DMS153 treated with DMSO at 0.1 percent for 48 hours (cell line): ENCODE measurements at regions not wholly inside any gene's neighbourhood (a gene's known extent, or its start where the extent isn't known, plus 50 kb on each side); places are given as distances from the start of the nearest gene placed in this dataset.

Experiments
- DNase-seq: peaks from one replicate; lab custom pipeline; 2025; ENCODE audit not compliant: unreplicated experiment; lab: John Stamatoyannopoulos, UW

DNA sequence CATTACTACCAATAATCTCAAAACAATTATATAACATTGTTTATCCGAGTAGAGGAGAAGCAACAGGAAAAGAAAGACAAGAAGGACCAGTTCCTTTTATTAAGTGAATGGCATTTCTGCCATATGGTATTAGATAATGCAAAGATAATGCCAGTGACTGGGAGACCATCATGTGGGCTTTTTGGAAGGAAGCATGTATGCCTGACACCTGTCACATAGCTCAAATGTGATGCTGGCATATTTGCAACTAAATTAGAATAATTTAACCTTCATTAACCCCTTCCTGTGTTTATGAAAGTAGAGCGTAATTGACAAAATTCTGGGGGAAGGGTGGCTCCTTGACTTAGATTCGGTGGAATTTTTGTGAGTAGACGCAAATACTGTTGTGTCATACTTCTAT is 733.0 kb downstream of the TUSC7 start:
- DNase-seq, result no peak

DNA sequence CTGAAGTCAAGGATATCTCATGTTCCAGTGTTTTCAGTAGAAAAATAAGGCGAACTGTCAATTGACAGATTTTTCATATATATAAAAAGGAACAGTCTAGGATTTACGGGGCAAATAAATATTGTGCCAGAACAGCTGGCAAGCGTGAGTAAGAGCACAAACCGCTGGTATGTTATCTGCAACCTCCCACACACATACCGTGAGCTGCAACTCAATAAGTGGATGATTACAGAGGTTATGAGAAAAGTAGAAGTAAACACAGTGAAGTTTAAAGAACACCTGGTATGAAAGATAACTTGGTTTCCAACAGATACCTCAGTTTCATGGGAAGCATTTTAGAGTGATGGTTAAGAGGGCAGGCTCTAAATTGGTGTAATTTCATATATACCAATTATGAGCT is 733.4 kb downstream of the TUSC7 start:
- no peak for DNase-seq

DNA sequence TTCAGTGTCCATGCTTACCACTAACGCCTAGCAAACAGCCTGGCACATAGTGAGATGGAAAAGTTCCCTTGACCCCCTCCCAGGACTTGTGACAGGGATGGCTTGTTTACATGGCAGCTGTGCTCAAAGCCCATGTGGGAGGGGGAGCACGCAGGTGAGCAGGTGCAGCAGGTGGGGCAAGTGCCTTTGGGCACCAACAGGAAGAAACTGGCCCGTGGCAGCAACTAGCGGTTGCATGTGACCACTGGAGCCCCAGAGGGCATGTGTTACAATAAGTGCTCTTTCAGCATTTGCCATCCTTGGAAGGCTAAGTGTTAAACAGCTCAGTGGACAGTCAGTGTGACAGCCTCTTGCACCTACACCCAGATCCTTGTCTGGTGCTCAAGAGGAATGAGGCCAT is 734.6 kb downstream of the TUSC7 start:
- no peak for DNase-seq

DNA sequence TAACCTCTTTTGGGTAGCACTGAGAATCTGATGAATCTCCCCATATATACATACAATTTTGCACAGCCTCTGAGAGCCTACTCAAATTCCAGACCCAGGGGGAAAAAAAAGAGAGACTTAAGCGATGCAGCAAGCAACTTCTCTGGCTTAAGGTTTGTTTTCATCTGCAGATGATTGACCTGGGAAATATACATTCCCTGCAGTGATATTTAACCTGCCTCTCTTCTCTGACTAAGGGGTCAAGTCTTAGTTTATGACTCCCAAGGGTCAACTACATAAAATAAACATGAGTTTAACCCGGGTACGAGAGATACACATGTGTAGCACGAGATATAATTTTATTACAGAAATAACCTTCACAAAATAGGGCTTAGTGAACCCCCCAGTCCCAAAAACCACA is 737.8 kb downstream of the TUSC7 start:
- no peak for DNase-seq

DNA sequence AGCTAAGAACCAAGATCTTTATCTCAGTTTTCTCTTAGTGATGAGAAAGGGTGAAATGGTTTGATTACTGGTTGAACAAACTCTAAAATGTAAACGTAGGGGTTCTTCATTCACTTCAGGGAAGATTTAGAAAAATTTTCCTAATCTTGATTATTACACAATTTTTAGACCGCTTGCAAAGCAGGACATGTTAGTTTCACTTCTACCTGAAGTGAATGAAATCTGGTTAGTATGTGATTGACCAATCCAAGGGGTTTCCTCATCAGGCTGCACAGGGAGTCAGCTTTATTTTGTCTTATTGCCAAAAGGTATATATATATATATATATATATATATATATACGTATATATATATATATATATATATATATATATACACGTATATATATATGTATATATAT is 740.4 kb downstream of the TUSC7 start:
- DNase-seq, result no peak

DNA sequence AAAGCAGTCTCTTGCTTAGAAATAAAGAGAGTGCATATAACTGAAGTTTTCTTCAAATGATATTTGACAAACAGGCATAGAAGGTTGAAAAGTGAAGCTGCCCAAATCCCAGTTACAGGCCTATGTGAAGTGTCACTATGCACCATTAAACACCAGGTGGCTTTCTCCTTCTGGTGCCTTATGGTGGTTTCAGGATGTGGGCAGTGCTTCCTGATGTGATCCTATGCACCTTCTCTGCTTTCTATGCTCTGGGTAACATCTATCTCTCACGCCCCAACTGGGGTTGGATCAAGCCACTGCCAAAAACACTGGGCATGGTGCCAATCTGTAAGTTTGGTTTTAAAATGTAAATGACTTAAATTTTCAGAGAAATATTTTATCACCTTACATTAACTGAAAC is 744.7 kb downstream of the TUSC7 start:
- DNase-seq, result peak; percentile 11

DNA sequence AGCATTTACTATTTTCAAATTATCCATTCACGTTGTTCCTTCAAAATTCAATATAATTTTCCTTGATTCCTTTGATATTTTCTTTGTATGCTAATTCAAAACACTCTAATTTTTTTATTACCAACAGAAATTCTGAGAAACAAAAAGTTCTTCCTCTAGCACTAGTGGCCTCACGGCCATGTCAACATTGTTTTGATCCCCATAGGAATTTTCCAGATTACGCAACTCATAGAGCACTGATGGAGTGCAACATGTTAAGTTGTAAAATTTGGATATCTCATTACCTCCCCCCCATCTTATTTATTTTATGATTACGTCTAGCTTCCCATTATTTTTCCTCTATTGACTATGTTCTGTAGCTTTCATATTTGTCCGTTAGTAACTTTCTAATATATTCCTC is 745.3 kb downstream of the TUSC7 start:
- no peak for DNase-seq

DNA sequence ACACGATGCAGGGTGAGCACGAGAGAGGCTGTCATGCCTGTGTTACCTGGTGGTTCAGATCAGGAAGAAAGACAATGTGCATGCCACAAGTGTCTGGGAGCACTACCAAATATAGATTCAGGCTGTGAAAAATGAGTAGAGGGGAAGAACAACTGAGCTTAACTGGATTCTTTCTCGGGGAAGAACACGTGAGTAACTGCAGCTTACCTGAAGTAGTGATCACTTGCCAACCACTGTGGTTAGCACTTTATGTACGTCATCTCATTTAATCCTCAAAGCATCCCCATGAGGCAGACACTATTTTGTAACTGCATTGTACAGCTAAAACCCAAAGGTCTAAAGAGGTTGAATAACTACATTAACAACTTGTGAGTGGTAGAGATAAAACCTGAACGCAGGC is 746.2 kb downstream of the TUSC7 start:
- DNase-seq, result no peak

DNA sequence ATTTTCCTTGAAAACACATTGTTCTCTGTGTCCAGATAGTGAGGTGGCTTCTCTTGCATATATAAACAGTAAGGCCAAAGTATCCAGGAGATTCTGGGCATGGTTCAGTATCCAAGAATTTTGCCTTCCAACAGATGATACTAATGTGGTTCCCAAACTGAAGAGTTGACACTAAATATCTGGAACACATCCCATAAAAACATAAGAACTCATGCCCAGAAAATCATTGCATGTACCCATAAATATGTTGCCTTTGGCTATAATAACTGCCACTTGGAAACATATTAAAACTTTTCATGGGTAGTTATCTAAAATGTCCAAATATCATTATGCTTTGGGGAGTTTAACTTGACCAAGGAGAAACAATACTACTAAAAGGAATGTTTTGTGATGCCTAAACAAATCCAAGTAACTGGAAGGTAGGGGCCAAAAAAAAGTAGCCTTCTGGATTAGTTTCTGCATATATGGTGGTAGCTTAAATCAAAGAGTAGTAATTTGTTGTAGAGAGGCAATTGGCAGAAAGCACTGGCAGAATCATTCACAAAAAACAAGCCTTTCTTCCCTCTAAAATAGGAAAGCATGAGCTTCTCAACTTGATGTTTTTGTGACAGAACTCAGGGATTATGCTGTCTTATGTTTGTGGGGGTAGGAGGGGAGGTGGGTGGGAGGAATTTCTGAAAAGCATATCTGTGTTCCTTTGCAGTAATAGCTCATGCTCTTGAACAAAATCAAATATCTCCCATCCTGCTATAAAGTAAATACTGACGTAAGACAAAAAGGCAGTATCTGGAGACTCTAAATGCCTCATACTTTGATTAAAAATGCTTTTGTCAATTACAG is 753.9 kb downstream of the TUSC7 start:
- no peak for DNase-seq

DNA sequence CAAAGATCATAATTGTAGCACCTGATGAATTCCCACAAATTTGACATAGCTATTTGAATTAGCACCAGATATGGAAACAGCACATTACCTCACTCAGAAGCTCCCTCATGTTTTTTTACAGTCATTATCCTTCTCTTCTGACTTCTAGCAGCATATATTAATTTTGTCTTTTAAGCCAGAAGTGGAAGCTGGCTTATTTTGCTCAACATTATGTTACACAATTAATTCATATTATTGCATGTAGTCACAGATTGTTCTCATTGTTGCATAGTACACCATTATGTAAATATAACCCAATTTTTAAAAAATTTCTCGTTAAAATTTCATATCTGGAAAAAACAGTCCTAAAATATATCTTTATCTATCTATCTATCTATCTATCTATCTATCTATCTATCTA is 762.3 kb downstream of the TUSC7 start:
- DNase-seq, result no peak

DNA sequence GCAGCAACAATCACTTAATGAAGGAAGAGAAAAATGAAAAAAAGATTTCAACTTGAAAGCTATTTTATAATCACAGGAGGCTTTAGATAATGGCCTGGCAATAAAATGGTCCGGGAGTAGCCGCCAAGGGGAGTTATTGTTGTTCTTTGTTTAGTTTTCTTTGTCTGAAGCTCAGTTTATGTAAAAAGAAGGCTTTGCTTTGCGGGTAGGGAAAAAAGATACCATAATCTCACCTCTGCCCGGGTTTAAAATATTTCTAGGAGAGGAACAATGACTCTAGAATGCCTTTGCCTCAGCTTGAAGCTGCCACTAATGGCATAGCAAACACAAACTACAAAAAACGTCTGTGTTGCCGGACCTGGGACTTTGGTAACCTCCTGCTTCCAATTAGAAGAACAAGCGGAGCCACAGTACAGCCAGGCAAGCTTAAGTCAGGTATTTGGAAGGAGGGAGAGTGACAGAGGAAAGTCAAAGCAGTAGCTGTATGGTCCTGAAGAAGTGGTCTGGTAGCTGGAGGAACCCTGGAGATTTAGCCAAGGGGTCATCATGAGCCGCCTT is 764.5 kb downstream of the TUSC7 start:
- peak; percentile 55 for DNase-seq

DNA sequence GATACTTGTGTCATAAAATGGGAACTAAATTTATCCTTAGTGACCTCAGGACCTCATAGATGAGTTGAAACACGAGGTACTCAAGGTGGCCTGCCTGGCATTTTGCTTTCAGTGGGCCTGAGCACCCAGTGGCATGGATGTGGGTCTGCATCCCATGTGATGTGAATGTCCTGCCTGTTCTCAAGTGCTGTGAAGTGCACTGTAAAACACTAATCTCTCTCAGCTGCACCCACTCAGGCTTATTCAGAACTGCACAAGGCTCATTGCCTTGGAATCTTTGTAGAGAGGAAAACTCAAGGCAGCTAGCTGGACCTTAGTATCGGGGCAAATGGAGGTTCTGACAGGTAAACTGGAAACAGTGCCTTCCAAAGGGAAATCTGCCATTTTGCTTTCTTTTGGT is 767.0 kb downstream of the TUSC7 start:
- DNase-seq, result no peak

DNA sequence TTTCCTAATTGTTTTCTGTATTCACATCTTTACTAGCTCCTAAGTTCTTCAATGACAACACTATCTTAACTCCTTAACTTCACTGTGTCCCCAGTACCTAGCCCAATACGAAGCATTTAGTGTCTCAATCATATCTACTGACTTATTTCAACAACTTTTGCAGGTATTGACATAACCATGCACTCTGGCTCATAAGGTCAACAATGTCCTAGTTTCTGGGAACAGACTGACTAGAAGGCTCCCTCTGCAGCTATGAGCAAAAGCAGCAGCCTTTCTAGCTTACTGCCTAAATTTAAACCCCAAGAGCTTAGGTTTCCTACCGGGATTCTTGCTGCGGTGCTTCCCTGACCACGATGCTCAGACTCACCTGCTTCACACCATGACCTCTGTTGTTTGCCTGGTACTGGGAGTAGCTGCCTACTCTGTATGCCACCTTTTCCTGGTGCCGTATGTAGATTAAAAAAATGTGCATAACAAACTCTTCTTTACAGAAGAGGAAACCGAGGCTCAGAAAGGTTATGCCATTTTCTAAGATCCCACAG is 767.7 kb downstream of the TUSC7 start:
- DNase-seq, result no peak

DNA sequence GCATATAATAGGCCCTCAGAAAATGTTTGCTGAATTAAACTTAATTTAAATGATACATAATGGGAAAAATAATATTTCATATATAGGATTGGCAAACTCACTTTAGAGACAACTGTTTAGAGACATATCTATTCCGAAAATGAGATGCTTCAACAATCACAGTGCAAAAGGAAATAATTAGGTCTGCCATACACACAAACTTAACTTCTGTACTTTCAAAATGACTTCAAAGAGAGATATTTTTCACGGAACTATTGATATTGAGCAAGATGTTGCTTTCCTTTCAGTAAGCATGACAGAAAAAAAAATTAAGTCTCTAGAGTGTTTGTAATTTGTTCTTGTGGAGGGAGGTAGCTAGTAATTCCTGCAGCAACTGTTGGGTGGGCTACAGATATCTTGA is 769.5 kb downstream of the TUSC7 start:
- no peak for DNase-seq

DNA sequence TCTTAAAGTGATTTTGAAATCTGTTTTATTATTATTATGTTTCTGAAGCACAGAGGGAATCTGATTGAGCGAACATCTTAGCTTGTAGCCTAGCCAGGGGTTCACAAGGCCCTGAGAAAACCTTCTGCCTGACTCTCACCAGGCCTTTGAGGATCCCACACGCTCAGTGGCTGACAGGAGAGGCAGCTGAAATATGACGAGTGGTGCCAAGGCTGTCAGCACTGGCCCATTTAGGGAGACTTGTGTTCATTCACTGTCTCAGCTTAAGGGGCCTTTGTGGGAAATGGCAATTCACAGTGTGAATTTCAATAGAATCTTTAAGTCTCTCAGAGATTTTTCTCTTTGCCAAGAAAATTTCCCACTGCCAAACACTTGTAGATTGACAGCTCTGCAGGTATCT is 770.9 kb downstream of the TUSC7 start:
- DNase-seq, result no peak

DNA sequence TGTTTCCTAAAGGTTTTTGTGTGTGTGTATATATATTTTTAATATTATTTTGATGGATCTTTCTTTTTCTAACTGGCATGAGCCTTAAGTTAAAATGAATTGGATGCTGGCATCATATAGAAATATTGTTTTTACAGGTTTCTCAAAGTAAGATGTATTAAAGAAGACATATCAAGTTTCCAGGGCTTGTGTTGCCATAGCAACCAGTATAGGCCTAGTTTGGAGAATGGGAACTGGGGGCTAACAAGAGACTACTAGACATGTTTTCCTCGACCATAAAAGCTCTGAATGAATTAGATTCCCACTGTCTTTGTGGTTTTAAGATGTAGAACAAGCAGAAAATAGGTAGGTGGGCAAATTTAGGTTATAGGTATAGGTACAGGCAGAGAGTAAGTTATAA is 771.4 kb downstream of the TUSC7 start:
- no peak for DNase-seq

DNA sequence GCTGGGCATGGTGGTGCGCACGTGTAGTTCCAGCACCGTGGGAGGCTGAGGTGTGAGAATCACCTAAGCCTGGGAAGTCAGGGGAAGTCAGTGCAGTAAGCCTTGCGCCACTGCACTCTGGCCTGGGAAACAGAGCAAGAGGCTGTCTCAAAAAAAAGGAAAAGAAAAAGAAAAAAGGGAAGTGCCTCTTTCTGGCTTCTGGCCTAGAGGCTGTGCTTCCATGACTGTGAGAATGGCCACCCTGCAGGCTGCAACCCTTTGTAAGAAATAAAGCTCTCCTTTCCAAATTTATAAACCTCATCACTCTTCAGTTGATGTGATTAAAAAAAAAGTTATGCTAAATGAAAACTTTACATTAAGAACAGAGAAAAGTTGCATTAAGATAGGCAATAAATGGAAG is 774.3 kb downstream of the TUSC7 start:
- DNase-seq, result no peak

DNA sequence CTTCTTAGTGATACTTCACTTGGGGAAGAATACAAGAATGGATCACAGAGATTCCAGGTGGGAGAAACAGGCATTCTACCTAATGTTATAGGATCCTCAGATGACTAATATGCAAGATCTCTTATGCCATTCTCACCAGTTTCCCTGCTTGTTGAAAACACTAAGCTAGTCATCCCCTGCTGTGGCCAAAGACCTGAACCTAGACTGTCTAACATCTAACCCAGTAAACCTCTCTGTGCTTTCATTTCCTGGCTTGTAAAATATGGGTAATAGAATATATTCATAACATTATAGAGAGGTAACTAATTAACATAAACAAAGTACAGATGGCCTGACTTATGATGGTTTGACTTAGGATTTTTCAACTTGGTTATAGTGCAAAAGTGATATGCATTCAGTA is 776.3 kb downstream of the TUSC7 start:
- no peak for DNase-seq

DNA sequence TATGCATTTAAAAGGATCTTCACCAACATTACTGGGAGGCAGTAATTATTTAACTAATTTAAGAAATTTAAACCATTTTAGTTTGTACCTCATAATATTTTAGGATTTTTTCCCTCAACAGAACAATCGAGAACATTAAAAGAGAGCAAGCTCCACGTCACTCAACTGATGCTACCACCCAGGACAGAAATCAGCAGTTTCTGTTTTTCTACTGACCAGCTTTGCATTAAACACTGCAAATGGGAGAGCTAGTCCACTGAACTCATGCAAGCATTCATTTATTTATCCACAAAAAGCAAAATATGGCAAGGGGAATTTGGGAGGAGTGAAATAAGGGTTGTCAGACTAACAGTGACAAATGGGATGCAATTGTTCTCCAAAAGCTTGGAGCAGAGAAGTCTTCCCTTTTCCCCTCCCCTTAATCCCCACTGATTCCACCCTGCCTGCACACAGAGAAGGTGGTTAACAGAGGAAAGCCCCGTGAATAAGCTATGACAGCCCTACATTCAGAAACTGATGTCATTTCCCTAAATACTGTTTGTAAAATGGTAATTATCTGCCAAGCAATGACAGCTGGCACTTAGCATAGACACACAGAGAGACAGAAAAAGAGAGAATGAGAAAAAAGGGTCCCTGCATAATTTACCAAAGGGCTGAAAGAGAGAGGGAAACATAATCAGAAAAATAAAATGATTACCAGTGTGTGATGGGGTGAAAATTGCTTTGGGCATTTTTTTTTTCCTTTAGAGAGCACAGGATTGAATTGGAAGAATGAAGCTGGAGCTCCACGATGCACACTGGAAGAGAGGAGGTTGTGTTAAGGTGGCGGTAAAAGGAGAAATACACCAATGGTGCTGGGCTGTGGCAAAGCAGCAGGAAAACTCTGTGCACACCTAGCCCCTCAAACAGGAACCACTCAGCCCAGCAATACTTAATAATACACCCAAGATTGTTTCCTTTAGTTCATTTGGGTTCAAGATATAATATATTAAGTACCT is 777.4 kb downstream of the TUSC7 start:
- no peak for DNase-seq

DNA sequence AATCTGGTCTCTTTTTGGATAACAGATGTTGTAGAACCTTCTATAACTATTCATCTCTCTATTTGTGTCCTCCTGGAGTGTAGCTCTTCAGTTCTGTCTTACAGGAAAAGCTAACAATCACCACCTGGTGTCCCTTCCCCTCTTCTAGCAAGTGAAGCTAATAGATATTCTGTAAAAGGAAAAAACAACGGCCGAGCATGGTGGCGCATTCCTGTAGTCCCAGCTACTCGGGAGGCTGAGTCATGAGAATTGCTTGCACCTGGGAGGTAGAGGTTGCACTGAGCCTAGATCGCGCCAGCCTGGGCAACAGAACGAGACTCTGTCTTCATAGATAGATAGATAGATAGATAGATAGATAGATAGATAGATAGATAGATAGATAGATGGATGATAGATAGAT is 779.4 kb downstream of the TUSC7 start:
- DNase-seq, result no peak

DNA sequence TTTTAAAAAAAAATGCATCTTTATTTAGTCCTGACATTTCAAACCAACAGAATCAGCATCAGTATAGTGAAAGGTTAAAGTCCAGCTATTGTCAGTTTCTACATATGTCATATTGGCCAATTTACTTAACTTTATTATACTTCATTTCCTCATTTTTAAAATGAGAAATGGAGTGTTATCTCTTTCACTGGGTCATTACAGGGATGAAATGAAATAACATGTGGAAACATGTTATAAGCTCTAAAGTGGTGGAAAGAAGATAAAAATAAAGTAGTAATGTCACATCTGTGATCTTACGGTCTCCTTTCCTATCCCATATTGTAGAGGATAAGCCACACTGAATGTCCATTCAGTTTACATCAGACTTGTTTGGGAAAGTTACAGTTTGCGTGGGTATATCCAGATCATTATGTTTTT is 780.1 kb downstream of the TUSC7 start:
- DNase-seq, result no peak

DNA sequence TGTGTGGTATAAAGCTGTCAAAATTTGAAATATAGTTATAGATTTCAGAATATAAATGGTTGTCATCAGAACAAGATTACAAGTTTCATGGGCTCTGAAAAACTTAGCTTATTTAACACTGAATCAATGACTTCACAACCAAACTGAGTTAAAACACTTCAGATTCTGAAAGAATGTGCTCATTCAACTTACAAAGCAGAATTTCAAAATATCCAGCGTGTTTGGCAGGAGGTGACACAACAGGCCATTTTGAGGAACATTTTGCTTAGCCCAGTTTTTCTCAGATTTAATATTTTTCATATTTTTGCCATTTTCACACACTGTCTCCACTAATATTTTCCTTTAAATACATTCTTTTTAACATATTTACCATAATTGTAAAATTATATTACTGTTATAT is 781.1 kb downstream of the TUSC7 start:
- no peak for DNase-seq
